Brain microvascular endothelial cell (primary cell): ENCODE measurements at regions not wholly inside any gene's neighbourhood (a gene's known extent, or its start where the extent isn't known, plus 50 kb on each side); places are given as distances from the start of the nearest gene placed in this dataset.

Experiments
- DNase-seq: peaks from one replicate; pipeline ENCODE4 v3.0.0-alpha.2; 2020
- H3K27ac ChIP-seq: fragments of 250-450 bp; sonication (Bioruptor Pico); 2 replicates; pipeline ENCODE4 v1.5.1; 2020; ENCODE audit warnings: mild to moderate bottlenecking, moderate library complexity
- H3K27me3 ChIP-seq: fragments of 250-450 bp; sonication (Bioruptor Pico); replicated peaks from 2 replicates; pipeline ENCODE4 v1.5.1; 2020; ENCODE audit warnings: mild to moderate bottlenecking
- H3K36me3 ChIP-seq: fragments of 250-450 bp; sonication (Bioruptor Pico); replicated peaks from 2 replicates; pipeline ENCODE4 v1.5.1; 2020; ENCODE audit warnings: mild to moderate bottlenecking
- H3K4me3 ChIP-seq: 2 replicates; pipeline ENCODE4 v1.5.1; 2011; ENCODE audit warnings: low read depth, mild to moderate bottlenecking, control low read depth, low read length, moderate library complexity
- in situ Hi-C: cut with HindIII; loops from 2 replicates; pipeline ENCODE4 v1.10.0; 2017; ENCODE audit warnings: low sequenced_read_pairs, low pct_ligation_motif_present
- TF ChIP-seq, protein P1 (sequence below): IDR thresholded peaks from 2 replicates; pipeline ENCODE4 v1.5.1; 2011; ENCODE audit warnings: low read depth, mild to moderate bottlenecking, moderate library complexity, low read length, control low read depth, inconsistent platforms; ENCODE audit errors: missing control alignments

DNA sequence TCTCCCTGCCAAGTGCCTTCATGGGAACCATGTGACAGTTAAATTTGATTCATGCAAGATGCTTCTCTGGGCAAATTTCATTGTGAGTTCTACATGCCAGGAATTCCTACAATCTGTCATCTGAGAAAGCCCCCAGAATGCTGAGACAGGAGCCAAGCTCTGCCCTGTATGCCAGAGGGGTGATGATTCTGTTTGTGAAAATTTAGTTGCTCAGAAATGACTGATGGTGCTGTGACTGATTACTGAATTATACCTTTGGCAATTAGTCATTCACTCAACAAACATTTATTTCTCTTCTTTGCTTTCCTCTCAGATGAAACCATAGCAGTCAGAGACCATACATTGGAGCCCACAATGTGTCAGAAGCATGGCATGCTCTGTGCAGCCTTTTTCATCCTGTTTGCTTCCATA lies 69.0 kb upstream of the ZBED5 start:
- DNase-seq = peak; percentile 6
- in situ Hi-C loops = no loop called here
- Histone ChIP-seq H3K36me3 (no peaks in the 10 kb centered on the region), H3K27ac (no peak overlapping the region), H3K27me3 (no peaks in the 10 kb centered on the region), H3K4me3 (no peak overlapping the region)
- TF ChIP-seq, protein P1, sequence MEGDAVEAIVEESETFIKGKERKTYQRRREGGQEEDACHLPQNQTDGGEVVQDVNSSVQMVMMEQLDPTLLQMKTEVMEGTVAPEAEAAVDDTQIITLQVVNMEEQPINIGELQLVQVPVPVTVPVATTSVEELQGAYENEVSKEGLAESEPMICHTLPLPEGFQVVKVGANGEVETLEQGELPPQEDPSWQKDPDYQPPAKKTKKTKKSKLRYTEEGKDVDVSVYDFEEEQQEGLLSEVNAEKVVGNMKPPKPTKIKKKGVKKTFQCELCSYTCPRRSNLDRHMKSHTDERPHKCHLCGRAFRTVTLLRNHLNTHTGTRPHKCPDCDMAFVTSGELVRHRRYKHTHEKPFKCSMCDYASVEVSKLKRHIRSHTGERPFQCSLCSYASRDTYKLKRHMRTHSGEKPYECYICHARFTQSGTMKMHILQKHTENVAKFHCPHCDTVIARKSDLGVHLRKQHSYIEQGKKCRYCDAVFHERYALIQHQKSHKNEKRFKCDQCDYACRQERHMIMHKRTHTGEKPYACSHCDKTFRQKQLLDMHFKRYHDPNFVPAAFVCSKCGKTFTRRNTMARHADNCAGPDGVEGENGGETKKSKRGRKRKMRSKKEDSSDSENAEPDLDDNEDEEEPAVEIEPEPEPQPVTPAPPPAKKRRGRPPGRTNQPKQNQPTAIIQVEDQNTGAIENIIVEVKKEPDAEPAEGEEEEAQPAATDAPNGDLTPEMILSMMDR = no peak

DNA sequence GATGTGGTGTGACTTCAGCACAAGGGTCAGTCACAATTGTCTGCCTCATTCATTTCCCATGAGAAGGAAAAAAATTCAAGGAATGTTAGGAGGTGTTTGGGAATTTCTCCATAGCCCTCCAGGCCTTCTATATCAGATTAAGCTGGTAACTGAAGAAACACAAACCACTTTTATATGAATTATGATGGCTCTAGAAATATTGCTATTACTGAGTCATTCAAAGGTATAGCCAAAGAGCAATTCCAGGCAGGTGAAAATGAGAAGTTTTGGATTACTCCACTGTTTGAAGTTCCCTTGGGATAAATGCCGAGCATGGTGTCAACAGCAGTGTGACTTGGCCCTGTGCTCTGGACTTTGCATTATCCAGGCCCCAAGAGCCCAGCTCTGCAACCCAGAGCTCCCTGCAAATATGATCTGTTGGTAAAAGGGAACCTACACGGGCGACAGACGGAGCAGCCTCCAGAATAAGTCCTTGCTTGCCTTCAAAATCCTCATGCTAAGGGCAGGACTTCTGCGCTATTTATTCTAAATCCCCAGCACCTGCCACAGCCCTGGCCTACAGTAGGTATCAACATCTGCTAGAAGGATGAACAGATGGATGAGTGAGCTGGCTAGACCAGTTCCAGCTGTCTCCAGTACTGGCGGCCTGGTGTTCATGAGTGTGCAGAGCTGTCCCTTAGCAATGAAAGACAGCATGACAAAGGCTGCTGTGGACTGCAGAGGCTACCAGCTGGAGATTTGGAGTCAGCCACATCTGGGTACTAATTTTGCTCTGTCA lies 67.5 kb upstream of the ZBED5 start:
- H3K36me3 ChIP-seq = no peaks in the 10 kb centered on the region
- no peak overlapping the region for H3K27ac ChIP-seq
- H3K4me3 ChIP-seq = no peak overlapping the region
- no peaks in the 10 kb centered on the region for H3K27me3 ChIP-seq
- TF ChIP-seq, protein P1 = no peak
- in situ Hi-C loops = no loop called here
- DNase-seq = no peak

DNA sequence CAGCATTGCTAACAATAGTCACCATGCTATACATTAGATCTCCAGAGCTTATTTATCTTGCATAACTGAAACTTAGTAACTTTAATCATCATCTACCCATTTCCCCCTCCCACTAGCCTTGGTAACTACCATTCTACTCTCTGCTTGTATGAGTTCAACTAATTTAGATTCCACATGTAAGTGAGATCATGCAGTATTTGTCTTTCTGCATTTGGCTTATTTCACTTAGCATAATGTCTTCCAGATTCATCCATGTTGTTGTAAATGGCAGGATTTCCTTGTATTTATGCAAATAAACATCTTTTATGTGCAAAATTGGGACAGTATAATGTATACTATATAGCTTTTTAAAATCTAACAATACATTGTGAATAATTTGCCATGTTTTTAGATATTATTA lies 66.0 kb upstream of the ZBED5 start:
- in situ Hi-C loops = no loop called here
- DNase-seq = no peak
- TF ChIP-seq, protein P1 = no peak
- Histone ChIP-seq H3K4me3 (no peak overlapping the region), H3K27me3 (no peaks in the 10 kb centered on the region), H3K36me3 (no peaks in the 10 kb centered on the region), H3K27ac (no peak overlapping the region)

DNA sequence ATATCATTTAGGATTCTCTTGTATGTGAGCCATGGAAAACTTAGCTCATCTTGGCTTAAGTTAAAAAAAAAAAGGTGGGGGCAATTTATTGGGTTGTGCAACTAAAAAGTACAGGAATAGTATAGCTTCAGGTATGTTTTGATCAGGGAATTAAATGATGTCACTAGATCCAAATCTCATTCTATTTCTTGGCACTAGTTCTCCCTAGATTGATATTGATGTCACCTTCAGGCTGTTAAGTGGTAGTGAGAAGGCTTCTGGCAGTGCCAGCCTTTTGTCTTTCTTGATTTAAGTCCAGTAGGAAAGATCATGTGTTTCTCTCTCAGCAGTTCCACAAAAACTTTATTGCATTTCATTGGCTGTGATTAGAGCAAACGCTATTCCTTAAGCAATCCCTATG lies 65.0 kb upstream of the ZBED5 start:
- Histone ChIP-seq H3K27ac (no peak overlapping the region), H3K27me3 (no peaks in the 10 kb centered on the region), H3K36me3 (no peaks in the 10 kb centered on the region), H3K4me3 (no peak overlapping the region)
- TF ChIP-seq, protein P1 = no peak
- no peak for DNase-seq
- in situ Hi-C loops = no loop called here

DNA sequence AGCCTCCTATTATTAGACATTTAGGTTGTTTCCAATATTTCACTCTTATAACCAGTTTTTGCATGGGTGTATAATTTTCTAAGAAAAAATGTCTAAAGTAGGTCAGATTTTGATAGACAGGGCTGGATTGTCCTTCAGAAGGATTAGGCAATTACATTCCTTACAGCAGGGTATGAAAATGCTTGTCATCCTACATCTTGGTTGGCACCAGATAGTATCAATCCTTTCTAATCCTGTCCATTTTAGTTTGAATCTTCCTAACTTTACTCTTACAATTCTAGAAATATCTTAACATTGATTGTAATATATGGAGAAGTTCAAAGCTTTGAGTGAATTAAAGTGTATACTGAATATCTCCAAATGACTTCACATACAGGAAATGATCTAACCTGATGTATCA lies 63.0 kb upstream of the ZBED5 start:
- no peak overlapping the region for H3K27ac ChIP-seq
- no peaks in the 10 kb centered on the region for H3K27me3 ChIP-seq
- DNase-seq = no peak
- no peaks in the 10 kb centered on the region for H3K36me3 ChIP-seq
- no peak overlapping the region for H3K4me3 ChIP-seq
- TF ChIP-seq, protein P1 = no peak
- in situ Hi-C loops = no loop called here

DNA sequence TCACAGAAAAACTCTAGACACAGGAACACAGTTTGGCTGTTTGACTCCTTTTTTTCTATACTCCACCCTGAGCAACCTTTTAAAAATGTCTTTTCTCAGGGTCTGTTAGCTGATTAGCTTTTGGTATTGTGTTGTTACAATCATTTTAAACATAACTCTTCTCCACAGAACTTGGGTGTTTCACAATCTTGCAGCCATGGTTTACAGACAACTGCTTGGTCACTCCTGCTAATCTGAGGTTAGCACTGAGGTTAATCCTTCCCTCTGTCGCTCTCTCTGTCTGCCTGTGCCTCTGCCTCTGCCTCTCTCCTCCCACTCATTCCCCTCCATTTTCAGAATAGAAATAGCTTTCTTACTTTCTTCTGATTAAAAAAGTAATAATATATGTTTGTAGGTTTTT lies 62.4 kb upstream of the ZBED5 start:
- H3K27ac ChIP-seq = peak overlapping the region; percentile 23
- H3K4me3 ChIP-seq = no peak overlapping the region
- H3K27me3 ChIP-seq = no peaks in the 10 kb centered on the region
- DNase-seq = peak; percentile 38
- TF ChIP-seq, protein P1 = no peak
- in situ Hi-C loops = no loop called here
- H3K36me3 ChIP-seq = no peaks in the 10 kb centered on the region
